ENCODE measurements at regions not wholly inside any gene's neighbourhood (a gene's known extent, or its start where the extent isn't known, plus 50 kb on each side); places are given as distances from the start of the nearest gene placed in this dataset.
A peak's percentile ranks its signal among the peaks of the same experiment; 100 is the strongest.

DNA sequence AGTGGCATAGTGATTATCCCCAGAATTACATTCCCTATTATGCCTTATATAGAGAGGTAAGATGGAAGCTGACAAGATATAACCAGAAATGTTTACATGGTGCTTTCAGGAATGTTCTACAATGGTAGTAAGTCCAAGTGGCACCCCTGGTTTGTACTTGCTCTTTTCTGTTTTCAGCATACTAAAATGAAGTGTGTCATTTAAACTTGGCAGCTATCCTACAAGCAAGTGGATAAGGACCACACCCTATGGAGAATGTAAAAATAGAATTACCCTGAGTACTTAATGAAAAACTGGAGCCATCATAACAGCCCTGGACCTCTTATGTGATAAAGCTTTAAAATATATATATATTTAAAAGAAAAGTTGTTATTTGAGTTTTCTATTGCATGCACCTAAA is 1012.7 kb upstream of the CADM2 start:
- intact Hi-C loops (cut with DNase I): no loop called here
- ATAC-seq (ENCODE audit: poor library complexity) (no peak), DNase-seq (no peak)

DNA sequence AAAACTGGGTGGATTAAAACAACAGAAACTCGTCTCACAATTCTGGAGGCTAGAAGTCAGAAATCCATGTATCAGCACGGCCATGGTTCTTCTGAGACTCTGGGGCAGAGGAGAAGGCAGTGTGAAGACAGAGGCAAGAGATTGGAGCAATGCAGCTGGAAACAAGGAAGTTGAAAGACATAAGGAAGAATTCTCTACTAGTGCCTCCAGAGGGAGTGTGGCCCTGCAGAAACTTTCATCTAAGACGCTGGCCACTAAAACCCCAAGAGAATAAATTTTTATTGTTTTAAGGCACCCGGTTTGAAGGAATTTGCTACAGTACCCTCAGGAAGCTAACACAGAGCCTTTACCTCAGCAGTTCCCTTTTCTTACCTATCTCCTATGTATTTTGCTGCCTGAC is 1012.2 kb upstream of the CADM2 start:
- intact Hi-C loops (cut with DNase I): no loop called here
- ATAC-seq (ENCODE audit: poor library complexity): peak; percentile 29
- DNase-seq: no peak

- no peak for ATAC-seq (ENCODE audit: poor library complexity)
- DNase-seq: no peak
- intact Hi-C loops (cut with DNase I): no loop called here
Measured at GRCh38 chr3:83948771-83949170, 1010.0 kb upstream of the CADM2 start.

GRCh38 chr3:83953417-83954089 is 1005.2 kb upstream of the CADM2 start:
- intact Hi-C loops (cut with DNase I): no loop called here
- no peak for DNase-seq
- peak; percentile 93 for ATAC-seq (ENCODE audit: poor library complexity)

- ATAC-seq (ENCODE audit: poor library complexity): no peak
- DNase-seq: no peak
- intact Hi-C loops (cut with DNase I): no loop called here
Measured at GRCh38 chr3:83956431-83956830, 1002.4 kb upstream of the CADM2 start.

DNA sequence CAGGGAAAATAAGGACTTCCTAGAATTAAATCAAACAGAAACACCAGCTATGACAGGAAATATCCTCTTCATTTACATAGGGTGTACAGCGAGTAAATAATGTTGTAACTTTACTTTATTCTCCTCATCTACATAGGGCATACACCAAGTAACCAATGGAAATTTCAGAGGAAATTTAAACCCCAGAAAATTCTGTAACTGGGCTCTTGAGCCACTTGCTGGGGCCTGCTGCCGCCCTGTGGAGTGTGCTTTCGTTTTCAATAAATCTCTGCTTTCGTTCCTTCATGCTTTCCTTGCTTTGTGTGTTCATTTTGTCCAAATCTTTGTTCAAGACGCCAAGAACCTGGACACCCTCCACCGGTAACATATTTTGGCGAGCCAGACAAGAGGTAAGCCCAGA is 990.4 kb upstream of the CADM2 start:
- intact Hi-C loops (cut with DNase I): no loop called here
- DNase-seq (no peak), ATAC-seq (ENCODE audit: poor library complexity) (no peak)

GRCh38 chr3:83971666-83972065 is 987.1 kb upstream of the CADM2 start:
- DNase-seq: no peak
- ATAC-seq (ENCODE audit: poor library complexity): no peak
- intact Hi-C loops (cut with DNase I): no loop called here

GRCh38 chr3:84008623-84009022 is 950.2 kb upstream of the CADM2 start:
- ATAC-seq (ENCODE audit: poor library complexity): no peak
- intact Hi-C loops (cut with DNase I): no loop called here
- DNase-seq: no peak

DNA sequence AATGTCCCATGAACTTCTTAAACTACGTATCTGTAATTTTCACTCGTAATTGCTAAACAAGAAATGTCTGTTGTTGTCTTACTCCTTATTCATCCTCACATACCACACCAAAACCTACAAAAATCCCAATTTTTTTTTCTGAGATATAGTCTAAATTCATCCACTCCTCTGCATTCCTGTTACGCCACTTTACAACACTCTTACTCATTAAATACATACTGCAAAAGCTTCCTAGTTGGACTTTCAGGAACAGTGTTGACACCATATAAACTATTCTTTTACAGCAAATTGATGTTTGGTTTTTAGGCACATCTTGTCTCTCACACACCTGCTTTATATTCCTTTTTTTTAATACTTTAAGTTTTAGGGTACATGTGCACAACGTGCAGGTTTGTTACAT is 934.9 kb upstream of the CADM2 start:
- ATAC-seq (ENCODE audit: poor library complexity) (no peak), DNase-seq (no peak)
- intact Hi-C loops (cut with DNase I): no loop called here

GRCh38 chr3:84039099-84039498 is 919.7 kb upstream of the CADM2 start:
- DNase-seq: no peak
- no peak for ATAC-seq (ENCODE audit: poor library complexity)
- intact Hi-C loops (cut with DNase I): no loop called here

DNA sequence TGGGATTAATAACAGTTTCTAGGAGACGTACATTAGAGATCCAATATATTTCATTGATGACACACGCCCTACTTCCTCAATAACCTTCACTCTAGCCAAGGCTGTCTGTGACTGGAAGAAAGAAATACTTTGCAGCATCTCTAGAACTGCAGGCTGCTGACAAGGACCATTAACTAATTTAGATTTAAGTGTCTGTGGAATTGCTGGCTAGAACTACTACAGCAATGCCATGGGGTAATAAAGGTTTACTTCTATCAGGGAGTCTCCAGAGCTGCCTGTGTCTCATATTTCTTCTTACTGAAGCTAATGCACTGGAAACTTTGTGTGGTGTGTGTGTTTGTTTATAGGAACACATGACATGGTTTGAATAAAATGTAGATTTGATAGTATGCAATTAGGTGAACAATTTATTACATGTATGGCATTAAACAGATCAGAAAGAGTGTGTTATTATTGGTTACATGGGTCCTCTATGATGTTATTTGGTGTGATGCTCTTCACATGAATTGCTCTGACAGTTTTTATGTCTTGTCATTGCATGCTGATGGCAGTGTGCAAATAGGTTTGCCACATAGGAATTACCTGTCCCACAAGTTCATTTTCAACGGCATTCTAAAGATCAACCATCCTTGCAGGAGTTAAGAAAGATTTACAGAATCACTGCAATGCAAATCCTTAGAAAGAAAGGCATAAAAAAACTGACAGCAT is 916.2 kb upstream of the CADM2 start:
- no peak for ATAC-seq (ENCODE audit: poor library complexity)
- DNase-seq: no peak
- intact Hi-C loops (cut with DNase I): no loop called here

- DNase-seq: no peak
- intact Hi-C loops (cut with DNase I): no loop called here
- no peak for ATAC-seq (ENCODE audit: poor library complexity)
Measured at GRCh38 chr3:84066915-84067314, 891.9 kb upstream of the CADM2 start.

- DNase-seq (no peak), ATAC-seq (ENCODE audit: poor library complexity) (no peak)
- intact Hi-C loops (cut with DNase I): no loop called here
Measured at GRCh38 chr3:84073664-84074063, 885.1 kb upstream of the CADM2 start.

GRCh38 chr3:84074767-84075166 is 884.0 kb upstream of the CADM2 start:
- intact Hi-C loops (cut with DNase I): no loop called here
- ATAC-seq (ENCODE audit: poor library complexity) (no peak), DNase-seq (no peak)

GRCh38 chr3:84077479-84077878 is 881.3 kb upstream of the CADM2 start:
- intact Hi-C loops (cut with DNase I): no loop called here
- DNase-seq: no peak
- ATAC-seq (ENCODE audit: poor library complexity): no peak

DNA sequence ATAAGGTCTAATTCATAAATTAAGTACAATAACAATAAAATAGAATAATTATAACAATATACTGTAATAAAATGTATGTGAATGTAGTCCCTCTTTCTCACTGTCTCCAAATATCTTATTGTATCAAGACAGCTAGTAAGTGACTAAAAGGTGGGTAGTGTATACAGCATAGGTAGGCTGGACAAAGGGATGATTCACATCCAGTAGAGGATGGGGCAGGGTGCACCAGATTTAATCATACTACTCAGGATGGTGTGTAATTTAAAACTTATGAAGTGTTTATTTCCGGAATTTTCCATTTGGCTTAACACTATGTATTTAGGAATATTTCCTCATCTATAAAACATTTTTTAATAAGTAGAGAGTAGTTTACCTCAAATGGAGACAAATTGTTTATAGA is 876.1 kb upstream of the CADM2 start:
- DNase-seq (no peak), ATAC-seq (ENCODE audit: poor library complexity) (no peak)
- intact Hi-C loops (cut with DNase I): no loop called here

DNA sequence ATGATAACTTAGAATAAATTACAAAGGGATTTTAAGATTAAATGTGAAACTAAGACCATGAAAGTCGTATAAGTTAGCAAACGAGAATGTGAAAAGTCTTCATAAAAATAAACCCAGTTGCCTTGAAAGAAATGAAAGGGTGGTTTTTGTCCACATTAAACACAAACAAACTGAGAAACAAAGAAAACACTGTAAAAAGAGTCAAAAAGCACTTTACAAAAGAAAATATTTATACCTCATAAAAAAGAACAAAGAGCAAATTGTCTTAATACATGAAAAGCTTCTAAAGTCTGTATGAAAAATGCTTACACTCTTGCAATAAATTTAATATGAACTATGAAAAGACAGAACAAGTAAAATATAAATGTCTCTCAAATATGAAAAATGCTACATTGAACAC is 865.9 kb upstream of the CADM2 start:
- intact Hi-C loops (cut with DNase I): no loop called here
- ATAC-seq (ENCODE audit: poor library complexity) (no peak), DNase-seq (no peak)

DNA sequence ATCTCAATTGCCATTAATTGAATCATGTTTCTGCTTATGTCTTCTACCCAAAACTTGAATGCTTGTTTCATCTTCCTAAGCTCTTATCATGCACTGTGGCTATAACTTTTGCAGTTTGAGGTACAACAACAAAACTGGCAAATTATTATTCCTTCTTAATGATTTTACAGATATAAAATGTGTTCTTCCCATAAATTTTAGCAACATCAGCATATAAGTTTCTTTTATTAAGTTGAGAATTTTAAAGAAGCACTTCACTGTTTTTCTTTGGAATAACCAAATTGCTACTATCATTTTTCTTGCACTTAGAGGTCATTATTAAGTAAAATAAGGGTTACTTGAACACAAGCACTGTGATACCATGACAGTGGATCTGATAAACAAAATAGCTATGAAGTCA is 862.6 kb upstream of the CADM2 start:
- no peak for DNase-seq
- no peak for ATAC-seq (ENCODE audit: poor library complexity)
- intact Hi-C loops (cut with DNase I): no loop called here

GRCh38 chr3:84100861-84101260 is 857.9 kb upstream of the CADM2 start:
- DNase-seq: no peak
- ATAC-seq (ENCODE audit: poor library complexity): no peak
- intact Hi-C loops (cut with DNase I): no loop called here

DNA sequence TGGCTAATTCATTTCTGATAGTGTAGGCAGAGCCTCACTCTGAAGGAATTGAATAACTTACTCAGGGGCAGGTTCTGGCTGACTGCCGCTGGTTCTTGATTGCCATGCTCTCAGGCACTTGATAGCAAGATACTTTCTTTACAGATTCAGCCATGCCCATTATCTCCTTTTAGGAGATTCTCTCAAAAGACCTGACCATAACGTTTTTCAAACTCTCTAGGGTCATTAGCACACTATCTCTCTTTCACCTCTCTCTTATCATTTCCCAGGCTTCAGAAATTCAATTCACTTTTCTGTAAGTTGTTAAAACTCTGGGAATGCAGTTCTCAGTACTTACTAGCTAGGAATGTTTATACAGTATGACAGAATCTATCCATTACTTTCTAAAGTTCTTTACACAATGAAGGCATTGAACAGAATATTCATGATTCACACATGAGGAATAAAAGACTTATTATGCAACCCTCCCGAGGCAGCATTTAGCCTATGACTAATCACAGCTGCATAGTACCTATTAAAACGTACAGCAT is 850.3 kb upstream of the CADM2 start:
- DNase-seq (no peak), ATAC-seq (ENCODE audit: poor library complexity) (no peak)
- intact Hi-C loops (cut with DNase I): no loop called here

GRCh38 chr3:84109911-84110310 is 848.9 kb upstream of the CADM2 start:
- intact Hi-C loops (cut with DNase I): no loop called here
- ATAC-seq (ENCODE audit: poor library complexity): no peak
- DNase-seq: no peak

Measured in Right ventricle myocardium superior (tissue), 1 donor.